Activated CD4-positive, alpha-beta T cell treated with anti-CD3 and anti-CD28 coated beads, Interleukin-2, amount 50 U/mL, for 4 hours (primary cell): ENCODE measurements at regions not wholly inside any gene's neighbourhood (a gene's known extent, or its start where the extent isn't known, plus 50 kb on each side); places are given as distances from the start of the nearest gene placed in this dataset.

Source experiments
- DNase-seq, 2 experiments: peaks; one replicate each; pipeline ENCODE4 v3.0.0-alpha.2; 2020

GRCh38 chr5:52504584-52505240 is 283.0 kb upstream of the ITGA1 start:
- no peak for DNase-seq

GRCh38 chr5:52517667-52518066 is 270.0 kb upstream of the ITGA1 start:
- DNase-seq: no peak

- DNase-seq: no peak
Measured at GRCh38 chr5:52520171-52520570, 267.5 kb upstream of the ITGA1 start.

- DNase-seq: no peak
Measured at GRCh38 chr5:52521236-52521635, 266.5 kb upstream of the ITGA1 start.

GRCh38 chr5:52523701-52524100 is 264.0 kb upstream of the ITGA1 start:
- no peak for DNase-seq

GRCh38 chr5:52531105-52531504 is 256.6 kb upstream of the ITGA1 start:
- no peak for DNase-seq

GRCh38 chr5:52543594-52543993 is 244.1 kb upstream of the ITGA1 start:
- no peak for DNase-seq

- DNase-seq: no peak
Measured at GRCh38 chr5:52544738-52545137, 243.0 kb upstream of the ITGA1 start.

GRCh38 chr5:52554293-52554692 is 233.4 kb upstream of the ITGA1 start:
- DNase-seq: no peak

- DNase-seq: no peak
Measured at GRCh38 chr5:52560366-52560765, 227.3 kb upstream of the ITGA1 start.

- no peak for DNase-seq
Measured at GRCh38 chr5:52562473-52562872, 225.2 kb upstream of the ITGA1 start.

- DNase-seq: no peak
Measured at GRCh38 chr5:52564587-52564986, 223.1 kb upstream of the ITGA1 start.

- no peak for DNase-seq
Measured at GRCh38 chr5:52577546-52577945, 210.2 kb upstream of the ITGA1 start.

GRCh38 chr5:52579391-52579790 is 208.3 kb upstream of the ITGA1 start:
- no peak for DNase-seq

- no peak for DNase-seq
Measured at GRCh38 chr5:52580921-52581320, 206.8 kb upstream of the ITGA1 start.

GRCh38 chr5:52582313-52582712 is 205.4 kb upstream of the ITGA1 start:
- no peak for DNase-seq

- DNase-seq: no peak
Measured at GRCh38 chr5:52587131-52587530, 200.6 kb upstream of the ITGA1 start.

GRCh38 chr5:52597625-52598024 is 190.1 kb upstream of the ITGA1 start:
- DNase-seq: no peak

GRCh38 chr5:52598968-52599367 is 188.7 kb upstream of the ITGA1 start:
- no peak for DNase-seq

- DNase-seq: no peak
Measured at GRCh38 chr5:52603778-52604554, 183.8 kb upstream of the ITGA1 start.

- no peak for DNase-seq
Measured at GRCh38 chr5:52605317-52606313, 182.1 kb upstream of the ITGA1 start.

GRCh38 chr5:52607227-52607824 is 180.4 kb upstream of the ITGA1 start:
- no peak for DNase-seq

GRCh38 chr5:52620315-52620714 is 167.4 kb upstream of the ITGA1 start:
- no peak for DNase-seq
